Cerebellar cortex (tissue), 1 donor: ENCODE measurements at regions not wholly inside any gene's neighbourhood (a gene's known extent, or its start where the extent isn't known, plus 50 kb on each side); places are given as distances from the start of the nearest gene placed in this dataset.

Experiments used
- DNase-seq: peaks from one replicate; pipeline ENCODE4 v3.0.0-alpha.2; 2015; ENCODE audit warnings: low spot score

DNA sequence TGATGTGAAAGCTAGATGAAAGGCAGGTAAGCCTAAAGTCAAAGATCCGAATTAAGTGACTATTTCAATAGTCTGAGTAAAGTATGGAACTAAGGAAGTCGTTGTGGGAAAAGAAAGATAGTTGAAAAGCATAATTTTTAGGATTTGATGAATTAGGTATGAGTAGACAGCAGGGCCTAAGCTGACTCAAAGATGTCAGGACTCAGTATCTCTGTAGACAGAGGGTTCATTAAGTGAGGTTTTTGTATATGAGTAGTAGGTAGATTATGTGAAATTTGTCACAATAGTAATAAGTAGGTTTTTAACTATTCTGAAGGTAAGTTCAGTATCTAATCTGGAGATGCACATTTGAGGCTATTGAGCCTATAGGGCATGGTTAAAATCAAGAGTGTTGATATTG, 196.4 kb downstream of the RASSF9 start:
- no peak for DNase-seq

DNA sequence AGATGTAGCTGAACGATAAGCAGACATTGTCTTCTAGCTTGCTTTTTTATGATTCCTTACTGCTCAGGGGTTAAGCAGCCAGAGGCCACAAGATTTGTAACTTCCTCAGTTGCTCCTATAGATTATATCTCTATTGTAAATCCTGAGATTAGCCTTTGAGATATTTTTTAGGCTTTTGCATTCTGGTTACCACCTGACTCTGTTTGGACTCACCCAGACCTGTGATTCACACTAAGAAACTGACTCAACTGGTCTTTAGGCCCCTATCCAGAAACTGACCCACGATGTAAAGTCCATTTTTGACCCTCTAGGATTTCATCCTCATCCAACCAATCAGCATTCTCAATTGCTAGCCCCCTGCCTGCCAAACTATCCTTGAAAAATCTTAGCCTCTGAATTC, 194.4 kb downstream of the RASSF9 start:
- no peak for DNase-seq

DNA sequence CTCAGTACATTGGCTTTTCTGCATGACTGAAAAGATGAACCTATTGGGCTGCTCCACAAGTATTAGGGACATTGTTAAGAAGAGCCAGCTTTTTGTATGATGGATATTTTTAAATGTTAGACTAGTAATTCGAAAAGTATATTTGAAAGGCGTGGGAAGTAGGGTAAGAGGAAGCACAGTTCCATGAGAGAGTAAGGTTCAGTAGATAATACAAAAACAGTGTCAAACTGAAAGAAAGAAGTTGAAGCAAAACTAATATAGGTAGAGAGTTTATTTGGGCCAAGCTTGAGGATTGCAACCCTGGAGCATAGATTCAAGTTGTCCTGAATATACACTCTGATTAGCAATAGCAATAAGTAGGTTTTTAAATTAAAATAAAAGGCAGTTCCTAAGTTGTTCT, 193.9 kb downstream of the RASSF9 start:
- DNase-seq, result no peak

DNA sequence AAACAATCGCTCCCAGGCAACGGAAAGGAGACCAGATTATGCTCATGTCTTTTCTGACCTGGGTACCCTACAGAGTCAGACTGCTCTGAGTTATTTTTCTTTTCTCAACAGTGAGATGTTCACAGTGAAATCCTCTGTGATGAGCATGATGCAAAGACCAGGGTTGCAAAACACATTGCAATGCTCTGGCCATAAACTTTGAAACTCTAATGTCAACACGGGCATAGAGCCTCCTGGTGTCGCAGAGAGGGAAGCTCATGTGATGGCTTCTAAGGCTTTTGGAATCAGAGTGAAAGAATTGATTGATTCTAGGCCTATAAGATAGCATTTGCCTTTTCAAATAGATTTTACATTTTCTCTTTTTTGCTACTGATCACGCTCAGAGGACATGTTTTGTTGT, 193.4 kb downstream of the RASSF9 start:
- no peak for DNase-seq

DNA sequence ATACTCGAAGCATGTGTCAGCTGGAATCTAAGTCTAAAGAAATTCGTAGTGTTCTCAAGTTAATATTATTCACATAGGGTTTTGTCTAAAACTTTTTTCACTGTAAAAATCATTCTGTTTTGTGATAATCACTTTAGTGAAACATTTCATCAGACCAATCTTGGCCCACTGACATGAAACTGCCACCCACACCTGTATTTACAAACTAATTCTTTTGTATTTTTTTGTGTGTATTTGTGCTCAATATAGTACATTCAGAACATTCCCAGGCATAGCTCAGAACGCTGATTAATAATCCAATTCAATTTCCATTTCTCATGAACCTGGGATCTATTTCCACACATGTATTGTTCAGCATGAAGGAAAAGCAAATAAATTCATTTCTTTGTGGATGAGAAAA, 191.7 kb downstream of the RASSF9 start:
- no peak for DNase-seq

DNA sequence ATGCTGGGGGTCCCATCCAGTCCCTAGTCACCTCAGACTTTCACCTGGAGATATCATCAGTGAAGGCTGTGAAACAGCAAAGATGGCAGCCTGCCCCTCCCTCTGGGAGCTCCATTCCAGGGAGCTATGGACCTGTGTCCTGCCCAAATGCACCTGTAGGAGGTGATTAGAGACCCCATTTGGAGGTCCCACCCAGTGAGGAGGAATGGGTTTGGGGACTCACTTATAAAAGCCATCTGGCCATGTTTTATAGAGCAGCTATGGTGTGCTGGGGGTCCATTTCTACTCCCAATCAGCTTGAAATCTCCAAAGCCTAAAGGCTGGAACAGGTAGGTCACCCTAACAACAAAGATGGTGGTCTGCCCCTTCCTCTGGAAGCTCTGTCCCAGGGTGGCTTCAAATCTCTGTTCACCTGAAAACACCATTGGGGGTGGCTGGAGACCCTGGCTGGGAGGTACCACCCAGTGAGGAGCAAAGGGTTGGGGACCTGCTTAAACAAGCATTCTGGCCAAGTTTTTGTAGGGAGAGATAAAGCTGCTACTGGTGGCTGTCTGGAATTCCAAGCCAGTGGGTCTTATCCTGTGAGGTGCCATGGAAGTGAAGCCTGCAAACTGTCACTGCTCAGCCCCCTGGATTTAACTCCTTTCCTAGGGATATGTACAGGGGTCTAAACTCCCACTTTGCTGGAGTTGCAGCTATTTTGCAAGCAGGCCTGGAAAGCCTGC, 182.3 kb downstream of the RASSF9 start:
- DNase-seq, result no peak

DNA sequence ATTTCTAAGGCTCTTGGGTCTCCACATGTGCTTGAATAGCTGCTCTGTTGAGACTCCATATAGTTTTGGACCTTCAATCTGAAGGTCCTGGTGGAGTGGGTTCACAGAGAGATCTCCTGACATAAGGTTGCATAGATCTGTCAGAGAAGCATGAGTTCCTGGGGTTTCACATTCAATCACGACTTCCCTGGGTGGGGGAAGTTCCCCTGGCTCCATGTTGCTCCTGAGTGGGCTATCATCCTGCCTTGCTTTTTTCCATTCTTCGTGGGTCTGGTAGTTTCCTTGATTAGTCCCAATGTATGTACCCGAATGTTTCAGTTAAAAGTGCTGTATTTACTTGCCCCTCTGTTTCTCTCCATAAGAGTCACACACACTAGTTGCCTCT, 181.8 kb downstream of the RASSF9 start:
- no peak for DNase-seq

DNA sequence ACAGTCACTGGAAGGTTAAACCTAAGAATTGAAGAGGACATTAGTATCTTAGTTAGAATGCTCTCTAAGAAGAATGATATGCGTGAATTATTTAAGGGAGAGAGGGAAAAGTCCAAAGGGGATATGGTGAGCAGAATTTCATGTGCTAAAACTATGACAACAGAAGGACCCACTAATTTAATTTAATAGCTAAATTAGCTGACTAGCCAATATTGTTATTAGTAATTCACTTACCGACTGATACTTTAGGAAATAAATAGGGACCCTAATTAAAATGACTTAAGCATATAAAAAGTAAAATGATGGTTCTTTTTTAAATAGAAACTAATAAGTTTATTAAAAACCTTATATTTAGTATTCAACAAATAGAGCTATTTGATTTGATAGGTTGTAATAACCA, 179.6 kb downstream of the RASSF9 start:
- no peak for DNase-seq

DNA sequence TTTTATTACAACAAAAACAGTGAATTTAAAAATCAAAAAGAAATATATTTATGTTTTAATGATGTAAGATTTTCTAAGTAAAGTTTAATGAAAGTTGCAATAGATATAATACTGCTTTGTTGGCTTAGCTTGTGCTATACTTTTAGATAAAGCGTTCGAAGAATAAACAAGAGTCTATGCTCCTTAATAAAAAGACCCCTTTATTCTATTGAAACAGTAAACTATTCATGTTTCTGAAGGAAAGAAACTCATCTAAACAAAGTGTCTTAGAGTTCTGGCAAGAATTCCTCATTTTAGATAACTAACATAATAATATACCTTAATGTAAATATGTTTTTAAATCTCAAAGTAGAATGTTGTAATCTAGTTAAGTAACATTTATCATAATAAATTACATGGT, 179.0 kb downstream of the RASSF9 start:
- no peak for DNase-seq

DNA sequence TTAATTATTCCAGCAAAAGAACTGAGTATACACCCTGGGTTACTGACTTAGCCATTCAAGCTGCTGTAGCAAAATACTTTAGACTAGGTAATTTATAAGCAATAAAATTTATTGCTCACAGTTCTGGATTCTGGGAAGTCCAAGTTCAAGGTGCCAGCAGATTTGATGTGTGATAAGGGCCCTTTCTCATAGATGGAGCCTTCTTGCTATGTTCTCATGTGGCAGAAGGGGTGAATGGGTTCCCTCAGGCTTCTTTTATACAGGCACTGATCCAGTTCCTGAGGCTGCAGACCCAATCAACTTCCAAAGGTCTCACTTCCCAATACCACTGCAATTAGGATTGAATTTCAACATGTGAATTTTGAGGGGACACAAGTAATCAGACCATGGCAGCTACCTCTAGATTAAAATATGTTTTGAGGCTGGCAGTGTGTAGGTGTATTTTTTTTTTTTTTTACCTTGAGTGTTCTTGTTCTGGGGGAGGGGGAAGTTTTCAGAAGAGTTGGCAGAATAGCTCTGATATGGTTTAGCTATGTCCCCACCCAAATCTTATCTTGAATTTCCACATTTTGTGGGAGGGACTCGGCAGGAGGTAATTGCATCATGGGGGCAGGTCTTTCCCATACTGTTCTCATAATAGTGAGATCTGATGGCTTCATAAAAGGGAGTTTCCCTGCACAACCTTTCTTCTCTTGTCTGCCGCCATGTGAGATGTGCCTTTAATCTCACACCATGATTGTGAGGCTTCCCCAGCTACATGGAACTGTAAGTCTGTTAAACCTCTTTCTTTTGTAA, 178.2 kb downstream of the RASSF9 start:
- no peak for DNase-seq

DNA sequence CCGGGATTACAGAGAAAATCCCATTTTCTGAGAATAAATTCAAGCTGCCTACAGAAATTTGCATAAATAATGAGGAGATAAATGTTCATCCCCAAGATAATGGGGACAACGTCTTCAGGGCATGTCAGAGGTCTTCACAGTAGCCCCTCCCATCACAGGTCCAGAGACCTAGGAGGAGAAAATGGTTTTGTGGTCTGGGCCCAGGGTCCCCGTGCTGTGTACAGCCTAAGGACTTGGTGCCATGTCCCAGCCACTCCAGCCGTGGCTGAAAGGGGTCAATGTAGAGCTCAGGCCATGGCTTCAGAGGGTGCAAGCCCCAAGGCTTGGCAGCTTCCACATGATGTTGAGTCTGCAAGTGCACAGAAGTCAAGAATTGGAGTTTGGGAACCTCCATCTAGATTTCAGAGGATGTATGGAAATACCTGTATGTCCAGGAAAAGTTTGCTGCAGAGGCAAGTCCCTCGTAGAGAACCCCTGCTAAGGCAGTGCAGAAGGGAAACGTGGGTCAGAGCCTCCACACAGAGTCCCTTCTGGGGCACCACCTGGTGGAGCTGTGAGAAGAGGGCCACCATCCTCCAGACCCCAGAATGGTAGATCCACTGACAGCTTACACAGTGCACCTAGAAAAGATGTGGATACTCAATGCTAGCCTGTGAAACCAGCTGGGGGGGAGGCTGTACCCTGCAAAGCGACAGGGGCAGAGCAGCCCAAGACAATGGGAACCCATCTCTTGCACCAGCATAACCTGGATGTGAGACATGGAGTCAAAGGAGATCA, 176.3 kb downstream of the RASSF9 start:
- DNase-seq, result no peak

DNA sequence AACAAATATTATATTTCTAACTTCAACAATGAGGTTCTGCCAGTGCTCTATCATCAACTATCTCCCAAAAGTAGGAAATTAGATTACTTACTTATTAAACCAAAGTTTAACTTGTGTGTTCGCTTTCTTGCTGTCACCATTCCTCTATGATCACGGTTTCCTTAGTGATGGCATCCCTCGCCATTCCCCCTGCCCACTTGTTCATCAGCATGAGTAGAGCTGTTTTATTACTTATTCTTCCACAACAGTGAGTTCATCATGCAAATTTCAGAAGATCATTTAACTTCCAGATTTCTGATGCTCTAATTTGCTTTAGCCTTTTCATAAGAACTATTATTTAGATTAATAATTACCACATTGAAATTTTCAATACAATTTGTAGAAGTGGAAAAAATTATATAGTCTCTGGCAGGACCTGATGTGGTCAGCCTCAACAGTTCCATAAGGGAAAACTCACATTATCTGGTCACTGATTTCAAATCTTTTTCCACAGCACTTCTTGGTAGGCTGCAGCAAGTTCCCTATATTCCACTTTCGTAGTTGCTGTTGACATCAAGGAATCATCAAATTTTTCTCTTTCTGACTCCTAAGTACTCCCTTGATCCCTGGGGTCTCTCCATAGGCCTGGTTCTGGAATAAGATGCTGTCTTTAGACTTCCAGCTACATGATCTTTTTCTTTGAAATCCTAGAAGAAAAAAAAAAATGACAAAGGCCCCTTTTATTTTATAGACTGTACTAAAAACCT, 174.6 kb downstream of the RASSF9 start:
- no peak for DNase-seq

DNA sequence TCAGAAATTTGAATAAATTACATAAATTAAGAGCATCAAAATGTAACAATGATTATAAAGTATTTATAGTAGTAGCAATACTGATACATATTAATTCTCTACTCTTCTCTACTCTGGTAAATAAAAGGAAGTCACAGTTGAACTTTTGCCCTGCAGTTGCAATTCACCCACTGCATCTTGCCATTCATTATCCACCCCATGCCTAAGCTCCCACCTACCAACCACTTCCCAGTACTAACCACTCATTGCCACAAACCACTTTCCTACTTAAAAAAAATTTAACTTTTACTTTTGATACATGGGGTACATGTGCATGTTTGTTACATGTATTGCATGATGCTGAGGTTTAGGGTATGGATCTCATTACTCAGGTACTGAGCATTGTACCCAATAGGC, 174.0 kb downstream of the RASSF9 start:
- DNase-seq, result no peak

DNA sequence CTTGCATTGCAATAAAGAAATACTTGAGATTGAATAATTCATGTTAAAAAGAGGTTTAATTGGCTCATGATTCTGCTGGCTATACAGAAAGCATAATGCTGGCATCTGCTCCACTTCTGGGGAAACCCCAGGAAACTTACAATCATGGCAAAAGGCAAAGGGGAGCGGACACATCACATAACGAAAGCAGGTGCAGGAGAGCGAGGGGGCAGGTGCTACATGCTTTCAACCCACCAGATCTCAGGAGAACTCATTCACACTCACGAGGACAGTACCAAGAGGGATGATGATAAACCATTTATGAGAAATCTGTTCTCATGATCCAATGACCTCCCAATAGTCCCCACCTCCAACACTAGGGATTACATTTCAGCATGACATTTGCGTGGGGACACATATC, 172.6 kb downstream of the RASSF9 start:
- DNase-seq, result no peak

DNA sequence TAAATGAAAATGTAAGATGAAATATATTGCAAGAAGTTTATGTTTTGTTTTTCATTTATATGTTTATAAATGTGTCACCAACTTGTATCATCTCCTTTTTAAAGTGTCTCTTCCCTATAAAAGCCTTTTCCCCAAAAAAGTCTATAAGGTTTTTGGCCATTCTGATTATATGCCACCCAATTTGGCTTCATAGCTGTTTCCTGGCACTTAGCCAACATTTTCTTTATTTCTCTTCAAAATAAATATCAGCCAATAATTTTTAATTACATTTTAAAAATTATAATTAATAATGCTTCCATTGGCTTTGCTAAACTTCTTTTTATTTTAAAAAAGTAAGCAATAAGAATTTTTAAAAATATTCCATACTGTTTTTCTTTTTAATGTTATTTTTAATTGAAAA, 171.8 kb downstream of the RASSF9 start:
- no peak for DNase-seq

DNA sequence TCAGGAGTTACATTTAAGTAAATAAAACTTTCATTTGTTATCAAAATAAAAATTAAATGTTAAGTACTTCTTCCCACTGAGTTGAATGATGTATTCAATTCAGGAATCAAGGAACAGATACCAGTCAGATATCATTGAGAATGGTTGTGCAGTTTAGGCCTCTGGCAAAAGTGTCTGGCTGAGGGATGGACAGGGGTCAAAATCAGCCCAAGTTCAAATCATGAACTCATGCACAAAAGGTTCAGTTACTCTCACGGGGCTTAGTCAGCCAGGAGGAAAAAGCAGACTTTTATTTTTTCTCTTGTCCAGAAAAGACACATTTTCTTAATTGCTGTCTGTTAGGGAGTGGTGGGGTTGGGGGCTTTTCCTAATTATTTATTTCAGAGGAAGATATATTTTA, 166.3 kb downstream of the RASSF9 start:
- no peak for DNase-seq

DNA sequence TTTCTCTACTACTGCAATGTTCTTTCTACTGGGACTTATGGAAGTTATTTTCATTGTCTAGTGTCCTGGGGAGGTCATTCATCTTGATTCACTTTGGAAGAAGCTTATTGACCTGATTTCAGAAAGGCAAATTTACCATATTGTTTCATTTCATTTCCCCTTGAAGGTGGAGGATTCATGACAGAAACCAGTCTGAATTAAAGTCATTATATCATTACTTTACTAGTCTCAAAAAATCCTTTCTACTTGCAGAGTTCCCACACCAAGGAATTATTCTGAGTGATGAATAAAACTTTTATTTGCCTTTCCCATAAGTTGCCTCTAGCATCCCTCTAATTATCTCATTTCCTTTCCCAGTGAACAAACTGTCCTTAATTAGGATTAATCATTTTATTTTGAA, 163.8 kb downstream of the RASSF9 start:
- no peak for DNase-seq

DNA sequence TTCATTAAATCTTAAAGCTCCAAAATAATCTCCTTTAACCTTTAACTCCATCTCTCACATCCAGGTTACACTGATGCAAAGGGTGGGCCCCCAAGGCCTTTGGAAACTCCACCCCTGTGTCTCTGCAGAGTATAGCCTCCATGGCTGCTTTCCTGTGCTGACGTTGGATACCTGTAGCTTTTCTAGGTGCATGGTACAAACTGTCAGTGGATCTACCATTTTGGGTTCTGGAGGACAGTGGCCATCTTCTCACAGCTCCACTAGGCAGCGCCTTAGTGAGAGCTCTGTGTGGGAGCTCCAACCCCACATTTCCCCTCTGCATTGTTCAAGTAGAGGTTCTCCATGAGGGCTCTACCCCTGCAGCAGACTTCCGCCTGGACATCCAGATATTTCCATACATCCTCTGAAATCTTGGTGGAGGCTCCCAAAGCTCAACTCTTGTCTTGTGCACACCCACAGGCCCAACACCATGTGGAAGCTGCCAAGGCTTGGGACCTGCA, 162.2 kb downstream of the RASSF9 start:
- DNase-seq, result no peak

DNA sequence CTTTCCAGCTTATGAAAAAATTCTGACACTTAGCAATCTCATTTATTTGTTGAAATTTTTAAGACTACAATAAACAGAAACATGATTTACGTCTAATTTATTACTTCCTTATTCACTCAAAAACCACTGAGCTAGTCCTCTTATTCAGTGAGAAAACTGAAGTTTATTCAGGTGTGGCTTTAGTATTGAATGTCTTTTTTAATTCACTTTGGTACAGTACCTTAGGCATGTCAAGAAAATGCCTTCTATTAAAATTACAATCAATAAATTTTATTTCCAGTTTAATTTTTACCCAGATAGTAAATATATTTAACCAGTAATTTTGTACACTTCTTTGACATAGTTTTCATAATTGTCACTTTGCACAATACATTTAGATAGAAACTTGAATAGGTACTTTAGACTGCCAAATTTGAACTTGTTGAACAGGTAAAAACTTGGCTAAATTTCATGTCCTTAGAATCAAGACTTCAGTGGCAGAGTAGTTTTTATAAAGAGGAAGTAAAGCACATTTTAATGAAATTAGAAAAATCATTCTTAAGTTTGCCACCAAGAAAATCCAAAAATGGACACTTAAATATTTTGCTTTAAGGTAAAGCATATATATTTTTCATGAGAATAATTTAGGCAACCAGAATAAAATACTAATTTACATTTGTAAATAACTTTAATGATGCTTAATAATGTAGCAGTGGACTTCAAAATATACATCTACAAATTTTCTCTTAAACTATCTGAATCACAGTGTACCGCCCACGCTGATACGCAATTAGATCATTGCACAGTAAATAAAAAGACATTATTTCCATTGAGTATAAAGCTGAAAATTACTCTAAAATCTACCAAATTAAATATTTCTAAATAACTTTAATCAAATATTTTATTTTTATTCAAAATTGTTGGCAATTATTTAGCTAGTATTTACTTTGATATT, 159.1 kb downstream of the RASSF9 start:
- no peak for DNase-seq

DNA sequence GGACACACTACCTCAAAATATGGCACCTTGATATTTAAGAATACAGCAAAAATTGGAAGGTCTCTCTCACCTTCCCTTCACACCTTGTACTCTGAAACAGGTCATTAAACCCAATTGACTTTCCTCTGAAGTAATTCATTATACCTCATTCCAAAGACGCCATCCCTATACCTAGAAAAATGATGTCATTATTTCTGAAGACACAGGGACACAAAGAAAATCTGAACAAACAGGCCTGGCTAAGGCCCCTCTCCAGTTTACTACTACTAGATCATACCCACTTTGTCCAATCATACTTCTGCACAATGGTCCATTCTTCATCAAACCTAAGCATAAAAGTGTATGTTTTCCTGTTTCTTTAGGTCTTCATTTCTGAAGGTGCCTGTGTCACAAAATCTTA, 156.9 kb downstream of the RASSF9 start:
- DNase-seq, result no peak

DNA sequence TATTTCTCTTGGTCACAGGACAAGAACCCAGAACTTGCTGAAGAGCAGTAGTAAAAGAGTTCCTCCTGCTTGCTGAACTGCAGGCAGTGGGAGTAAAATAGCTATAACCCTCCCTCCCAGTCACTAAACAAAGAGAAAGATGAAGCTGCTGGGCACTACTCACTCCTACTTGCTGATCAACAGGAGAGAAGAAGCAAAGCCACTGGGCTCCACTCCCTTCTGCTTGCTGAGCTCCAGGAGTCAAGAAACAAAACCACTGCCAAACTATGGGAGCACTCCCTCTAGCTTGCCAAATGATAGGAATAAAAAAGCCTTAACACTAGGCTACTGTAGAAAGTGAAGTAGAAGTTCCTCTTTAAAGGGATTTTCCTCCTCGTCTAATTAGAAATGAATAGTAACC, 155.3 kb downstream of the RASSF9 start:
- DNase-seq, result no peak
